ENCODE measurements at regions not wholly inside any gene's neighbourhood (a gene's known extent, or its start where the extent isn't known, plus 50 kb on each side); places are given as distances from the start of the nearest gene placed in this dataset.

- Mint-ChIP-seq H3K9me3 (ENCODE audit: unreplicated experiment) (no peaks in the 10 kb centered on the region), H3K27me3 (ENCODE audit: low read depth, unreplicated experiment) (no peaks in the 10 kb centered on the region), H3K36me3 (ENCODE audit: low read depth, unreplicated experiment) (peaks cover 14% of the 10 kb centered on the region), H3K4me3 (ENCODE audit: unreplicated experiment) (no peak overlapping the region), H3K4me1 (ENCODE audit: low read depth, unreplicated experiment) (peaks cover 14% of the 10 kb centered on the region), H3K27ac (ENCODE audit: unreplicated experiment) (peak overlapping the region; percentile 97)
- Histone ChIP-seq H3K27me3 (ENCODE audit: insufficient read depth, low read length) (no peaks in the 10 kb centered on the region), H3K4me1 (ENCODE audit: insufficient read depth, low read length) (peaks cover 14% of the 10 kb centered on the region), H3K4me2 (ENCODE audit: low read length) (peak overlapping the region; percentile 50), H3K36me3 (ENCODE audit: insufficient read depth, low read length) (peaks cover 4% of the 10 kb centered on the region), H4K20me1 (ENCODE audit: insufficient read depth, low read length) (peaks cover 4% of the 10 kb centered on the region), H3K9me3 (ENCODE audit: insufficient read depth, low read depth, low read length) (no peaks in the 10 kb centered on the region), H3K4me3 (ENCODE audit: insufficient read depth, low read depth, low read length) (no peak overlapping the region), H3K79me2 (ENCODE audit: insufficient read depth, low read length) (peaks cover 41% of the 10 kb centered on the region), H3K27ac (ENCODE audit: low read depth, low read length) (peak overlapping the region; percentile 83), H2AFZ (ENCODE audit: low read depth, low read length) (no peak overlapping the region), H3K9ac (ENCODE audit: low read length) (peak overlapping the region; percentile 43)
- DNase-seq (ENCODE audit: low read depth) (peak; percentile 93), FAIRE-seq (no peak)
- TF ChIP-seq EZH2 (IDR thresholded peaks at IDR 0.05; ENCODE audit: insufficient read depth, low read length), result no peak
Observed at GRCh38 chr6:21678990-21679389, 85.4 kb downstream of the SOX4 start.

GRCh38 chr6:21679761-21680265, 86.3 kb downstream of the SOX4 start:
- Histone ChIP-seq H3K36me3 (ENCODE audit: insufficient read depth, low read length) (peaks cover 4% of the 10 kb centered on the region), H3K4me3 (ENCODE audit: insufficient read depth, low read depth, low read length) (no peak overlapping the region), H3K4me2 (ENCODE audit: low read length) (peak overlapping the region; percentile 60), H3K4me1 (ENCODE audit: insufficient read depth, low read length) (peaks cover 14% of the 10 kb centered on the region), H3K27me3 (ENCODE audit: insufficient read depth, low read length) (no peaks in the 10 kb centered on the region), H3K27ac (ENCODE audit: low read depth, low read length) (peak overlapping the region; percentile 83), H3K9me3 (ENCODE audit: insufficient read depth, low read depth, low read length) (no peaks in the 10 kb centered on the region), H3K79me2 (ENCODE audit: insufficient read depth, low read length) (peaks cover 43% of the 10 kb centered on the region), H3K9ac (ENCODE audit: low read length) (peak overlapping the region; percentile 35), H4K20me1 (ENCODE audit: insufficient read depth, low read length) (peaks cover 10% of the 10 kb centered on the region), H2AFZ (ENCODE audit: low read depth, low read length) (no peak overlapping the region)
- FAIRE-seq (no peak), DNase-seq (ENCODE audit: low read depth) (peak; percentile 98)
- TF ChIP-seq CTCF (IDR thresholded peaks at IDR 0.05; ENCODE audit: insufficient read depth, low read depth, low read length) (no peak), EZH2 (IDR thresholded peaks at IDR 0.05; ENCODE audit: insufficient read depth, low read length) (no peak)
- H3K4me1 Mint-ChIP-seq (ENCODE audit: low read depth, unreplicated experiment), result peaks cover 14% of the 10 kb centered on the region
- peak overlapping the region; percentile 66 for H3K4me3 Mint-ChIP-seq (ENCODE audit: unreplicated experiment)
- no peaks in the 10 kb centered on the region for H3K9me3 Mint-ChIP-seq (ENCODE audit: unreplicated experiment)
- peak overlapping the region; percentile 97 for H3K27ac Mint-ChIP-seq (ENCODE audit: unreplicated experiment)
- H3K36me3 Mint-ChIP-seq (ENCODE audit: low read depth, unreplicated experiment), result peaks cover 14% of the 10 kb centered on the region
- no peaks in the 10 kb centered on the region for H3K27me3 Mint-ChIP-seq (ENCODE audit: low read depth, unreplicated experiment)

GRCh38 chr6:21680611-21681010, 87.1 kb downstream of the SOX4 start:
- H3K79me2 ChIP-seq (ENCODE audit: insufficient read depth, low read length), result peaks cover 47% of the 10 kb centered on the region
- H3K27me3 Mint-ChIP-seq (ENCODE audit: low read depth, unreplicated experiment), result no peaks in the 10 kb centered on the region
- no peak overlapping the region for H3K4me3 Mint-ChIP-seq (ENCODE audit: unreplicated experiment)
- H3K4me2 ChIP-seq (ENCODE audit: low read length), result peak overlapping the region; percentile 60
- no peaks in the 10 kb centered on the region for H3K36me3 ChIP-seq (ENCODE audit: insufficient read depth, low read length)
- H3K4me1 Mint-ChIP-seq (ENCODE audit: low read depth, unreplicated experiment), result peaks cover 14% of the 10 kb centered on the region
- no peaks in the 10 kb centered on the region for H3K27me3 ChIP-seq (ENCODE audit: insufficient read depth, low read length)
- H3K4me3 ChIP-seq (ENCODE audit: insufficient read depth, low read depth, low read length), result no peak overlapping the region
- peak overlapping the region; percentile 97 for H3K27ac Mint-ChIP-seq (ENCODE audit: unreplicated experiment)
- H3K9me3 ChIP-seq (ENCODE audit: insufficient read depth, low read depth, low read length), result no peaks in the 10 kb centered on the region
- peaks cover 14% of the 10 kb centered on the region for H3K4me1 ChIP-seq (ENCODE audit: insufficient read depth, low read length)
- H3K27ac ChIP-seq (ENCODE audit: low read depth, low read length), result peak overlapping the region; percentile 83
- no peak overlapping the region for H3K9ac ChIP-seq (ENCODE audit: low read length)
- H4K20me1 ChIP-seq (ENCODE audit: insufficient read depth, low read length), result peaks cover 14% of the 10 kb centered on the region
- FAIRE-seq, result no peak
- TF ChIP-seq CTCF (IDR thresholded peaks at IDR 0.05; ENCODE audit: insufficient read depth, low read depth, low read length) (no peak), EZH2 (IDR thresholded peaks at IDR 0.05; ENCODE audit: insufficient read depth, low read length) (no peak)
- DNase-seq (ENCODE audit: low read depth), result peak; percentile 73
- H3K36me3 Mint-ChIP-seq (ENCODE audit: low read depth, unreplicated experiment), result peaks cover 16% of the 10 kb centered on the region
- H2AFZ ChIP-seq (ENCODE audit: low read depth, low read length), result no peak overlapping the region
- no peaks in the 10 kb centered on the region for H3K9me3 Mint-ChIP-seq (ENCODE audit: unreplicated experiment)
